IgD-negative memory B cell (primary cell): ENCODE measurements at regions not wholly inside any gene's neighbourhood (a gene's known extent, or its start where the extent isn't known, plus 50 kb on each side); places are given as distances from the start of the nearest gene placed in this dataset.
"Not testable (repeated sequence)": the region's sequence is repeated elsewhere in the genome, so short reads cannot be mapped to it uniquely, and the experiment has no call there.

Source experiments
- H3K27ac Mint-ChIP-seq, 3 donors: one replicate each; pipeline ENCODE4 v1.8.0; 2020 to 2022; ENCODE audit warnings: mild to moderate bottlenecking in 3 of 3, mixed read lengths in 3 of 3, moderate library complexity in 1 of 3
- H3K27me3 Mint-ChIP-seq: one replicate; pipeline ENCODE4 v1.8.0; 2021; ENCODE audit warnings: mixed read lengths
- H3K36me3 Mint-ChIP-seq: one replicate; pipeline ENCODE4 v1.8.0; 2020; ENCODE audit warnings: mild to moderate bottlenecking, mixed read lengths
- H3K4me1 Mint-ChIP-seq, 3 donors: one replicate each; pipeline ENCODE4 v1.8.0; 2020 to 2022; ENCODE audit warnings: mixed read lengths in 3 of 3, mild to moderate bottlenecking in 1 of 3
- H3K4me3 Mint-ChIP-seq, 4 donors: one replicate each; pipeline ENCODE4 v1.8.0; 2020 to 2022; ENCODE audit warnings: mild to moderate bottlenecking in 4 of 4, mixed read lengths in 4 of 4, moderate library complexity in 3 of 4
- H3K9me3 Mint-ChIP-seq, 3 donors: one replicate each; pipeline ENCODE4 v1.8.0; 2020 to 2021; ENCODE audit warnings: mixed read lengths in 3 of 3, mild to moderate bottlenecking in 1 of 3

DNA sequence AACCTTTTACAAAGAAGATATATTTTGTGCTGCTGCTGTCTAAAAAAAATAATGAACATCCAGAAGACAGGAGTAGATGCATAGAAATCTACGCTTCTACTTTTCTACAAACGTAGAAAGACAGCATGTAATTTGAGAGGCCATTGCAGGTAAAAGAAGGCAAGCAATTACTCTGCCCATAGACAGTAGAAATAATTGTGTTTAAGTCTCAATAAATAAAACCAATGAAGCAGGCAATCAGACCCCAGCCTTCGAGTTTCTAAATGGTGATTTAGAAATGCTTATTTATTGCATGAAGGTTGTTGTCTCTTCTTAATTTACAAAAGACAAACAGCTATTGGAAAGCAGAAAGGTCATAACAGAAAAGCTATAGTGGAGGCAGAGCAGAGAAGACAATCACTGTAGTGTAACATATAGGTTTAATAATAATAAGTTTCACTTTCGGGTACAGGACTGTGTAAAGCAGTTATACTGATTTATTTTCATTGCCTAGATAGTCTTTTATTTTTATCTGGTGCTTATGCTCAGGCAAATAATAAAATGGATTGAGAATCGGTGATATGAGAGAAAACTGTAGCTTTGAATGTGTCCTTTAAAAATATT, 123.0 kb upstream of the TACR3 start:
- Mint-ChIP-seq H3K9me3 (peaks cover 8 to 10% (median 9%) of the 10 kb centered on the region in 3 donors), H3K27ac (no peak overlapping the region), H3K27me3 (no peaks in the 10 kb centered on the region), H3K4me1 (no peaks in the 10 kb centered on the region), H3K36me3 (no peaks in the 10 kb centered on the region), H3K4me3 (no peak overlapping the region)

DNA sequence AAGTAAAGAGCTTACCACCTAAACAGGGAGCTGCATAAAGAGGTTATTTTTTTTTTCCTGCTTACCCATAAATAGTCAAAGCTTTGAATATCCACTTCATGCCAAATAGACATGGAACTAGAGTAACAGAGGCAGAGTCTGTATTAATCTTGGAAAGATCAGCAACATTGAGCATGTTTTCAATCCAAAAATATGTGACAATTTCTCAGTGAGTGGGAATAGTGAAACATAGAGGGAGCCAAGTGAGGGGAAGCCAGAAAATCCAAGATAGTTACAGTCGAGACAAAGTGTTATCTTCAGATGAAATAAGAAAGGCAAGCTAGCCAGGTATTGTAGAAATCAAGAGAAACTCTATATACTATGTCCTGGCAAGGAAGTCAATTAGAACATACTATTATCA, 122.3 kb upstream of the TACR3 start:
- H3K27me3 Mint-ChIP-seq: no peaks in the 10 kb centered on the region
- no peaks in the 10 kb centered on the region for H3K4me1 Mint-ChIP-seq
- H3K27ac Mint-ChIP-seq: no peak overlapping the region
- H3K9me3 Mint-ChIP-seq: peaks cover 4 to 10% (median 9%) of the 10 kb centered on the region in 3 donors
- no peaks in the 10 kb centered on the region for H3K36me3 Mint-ChIP-seq
- H3K4me3 Mint-ChIP-seq: no peak overlapping the region

DNA sequence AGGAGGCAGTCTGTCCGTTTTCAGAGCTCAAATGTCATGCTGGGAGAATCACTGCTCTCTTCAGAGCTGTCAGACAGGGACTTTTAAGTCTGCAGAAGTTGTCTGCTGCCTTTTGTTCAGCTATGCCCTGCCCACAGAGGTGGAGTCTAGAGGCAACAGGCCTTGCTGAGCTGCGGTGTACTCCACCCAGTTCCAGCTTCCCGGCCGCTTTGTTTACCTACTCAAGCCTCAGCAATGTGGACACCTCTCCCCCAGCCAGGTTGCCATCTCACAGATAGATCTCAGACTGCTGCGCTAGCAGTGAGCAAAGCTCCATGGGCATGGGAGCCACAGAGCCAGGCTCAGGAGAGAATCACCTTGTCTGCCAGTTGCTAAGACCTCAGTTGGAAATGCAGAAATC, 90.5 kb upstream of the TACR3 start:
- H3K4me3 Mint-ChIP-seq, H3K36me3 Mint-ChIP-seq, H3K27ac Mint-ChIP-seq, H3K4me1 Mint-ChIP-seq, H3K9me3 Mint-ChIP-seq, H3K27me3 Mint-ChIP-seq: not testable (repeated sequence)

DNA sequence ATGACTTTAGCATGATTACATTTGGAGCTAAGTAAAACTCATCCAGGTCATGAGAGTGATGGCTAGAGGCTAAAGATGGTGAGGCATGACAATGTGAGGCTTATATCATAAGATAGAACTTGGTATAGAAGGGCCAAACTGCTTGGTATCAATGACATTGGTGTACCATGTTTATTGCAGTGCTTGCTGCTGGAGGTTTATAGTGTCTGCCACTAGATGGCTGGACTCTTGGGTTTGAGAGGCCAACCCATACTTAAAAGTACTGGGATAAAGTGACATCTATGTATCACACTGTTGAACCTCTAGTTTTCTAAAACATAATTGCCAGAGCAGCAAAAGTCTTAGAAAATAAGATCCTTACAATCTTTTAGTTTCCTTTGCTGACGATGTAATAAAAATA, 83.0 kb upstream of the TACR3 start:
- Mint-ChIP-seq H3K36me3 (no peaks in the 10 kb centered on the region), H3K27ac (no peak overlapping the region), H3K4me3 (no peak overlapping the region), H3K27me3 (no peaks in the 10 kb centered on the region), H3K4me1 (no peaks in the 10 kb centered on the region), H3K9me3 (peaks cover 0 to 3% (median 0%) of the 10 kb centered on the region in 3 donors)

DNA sequence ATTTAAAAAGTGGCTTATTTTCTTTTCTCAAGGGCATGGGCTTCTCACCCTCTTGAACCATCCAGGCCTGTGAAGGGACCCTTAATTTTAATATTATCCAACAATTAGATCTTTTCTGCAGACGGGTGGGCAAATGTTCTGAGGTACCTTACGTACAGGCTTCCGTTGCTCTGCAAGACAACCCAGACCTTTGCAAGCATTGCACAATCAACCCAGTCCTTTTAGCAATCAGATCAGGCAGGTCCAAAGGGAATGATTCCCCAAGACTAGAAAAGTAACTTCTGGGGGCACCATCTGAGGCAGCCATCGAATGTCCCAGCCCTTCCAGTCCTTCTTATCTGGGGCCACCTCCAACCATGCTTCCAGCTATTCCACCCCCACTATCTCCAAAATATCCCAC, 67.3 kb upstream of the TACR3 start:
- no peak overlapping the region for H3K27ac Mint-ChIP-seq
- H3K36me3 Mint-ChIP-seq: peaks cover 1% of the 10 kb centered on the region
- H3K4me1 Mint-ChIP-seq: no peaks in the 10 kb centered on the region
- no peaks in the 10 kb centered on the region for H3K27me3 Mint-ChIP-seq
- H3K9me3 Mint-ChIP-seq: no peaks in the 10 kb centered on the region
- no peak overlapping the region for H3K4me3 Mint-ChIP-seq

DNA sequence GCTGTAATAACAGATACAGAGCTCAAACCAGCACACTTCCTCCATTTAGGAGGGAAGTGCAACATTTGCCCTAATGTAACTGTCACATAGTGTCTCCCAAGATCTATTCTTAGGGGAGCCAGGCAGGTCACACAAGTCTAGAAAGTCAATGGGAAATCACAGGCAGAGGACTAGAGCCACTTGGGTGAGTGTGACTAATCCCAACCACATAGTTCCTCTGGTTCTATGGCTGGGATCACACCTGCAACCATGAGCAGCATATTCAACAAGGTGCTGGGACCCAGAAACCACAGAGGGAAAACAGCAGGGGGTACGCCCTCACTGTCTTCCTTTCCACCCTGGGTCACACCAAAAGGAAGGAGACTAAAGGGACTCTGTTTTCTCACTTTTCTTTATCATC, 66.8 kb upstream of the TACR3 start:
- H3K9me3 Mint-ChIP-seq: no peaks in the 10 kb centered on the region
- H3K4me1 Mint-ChIP-seq: no peaks in the 10 kb centered on the region
- H3K36me3 Mint-ChIP-seq: peaks cover 1% of the 10 kb centered on the region
- no peaks in the 10 kb centered on the region for H3K27me3 Mint-ChIP-seq
- H3K27ac Mint-ChIP-seq: no peak overlapping the region
- H3K4me3 Mint-ChIP-seq: no peak overlapping the region

DNA sequence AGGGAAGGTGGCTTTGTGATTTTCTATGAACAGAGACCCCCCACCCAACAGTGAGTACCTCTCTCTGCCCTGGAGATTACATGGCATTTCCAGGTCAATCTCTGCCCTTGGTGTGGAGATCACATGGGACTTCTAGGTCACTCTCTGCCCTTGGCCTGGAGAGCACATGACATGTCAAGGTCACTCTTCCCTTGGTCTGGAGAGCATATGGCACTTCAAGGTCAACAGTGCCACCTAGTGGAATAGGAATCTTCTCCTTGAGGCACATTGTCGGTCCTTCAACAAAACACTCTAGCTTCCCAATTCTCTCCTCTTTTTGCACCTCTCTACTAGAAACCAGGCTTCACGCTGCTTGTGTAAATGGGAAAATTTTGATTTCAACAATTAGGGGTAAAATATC, 66.2 kb upstream of the TACR3 start:
- Mint-ChIP-seq H3K9me3 (no peaks in the 10 kb centered on the region), H3K4me3 (peak overlapping the region in 1 of 4 donors; percentile 17), H3K36me3 (peaks cover 1% of the 10 kb centered on the region)

DNA sequence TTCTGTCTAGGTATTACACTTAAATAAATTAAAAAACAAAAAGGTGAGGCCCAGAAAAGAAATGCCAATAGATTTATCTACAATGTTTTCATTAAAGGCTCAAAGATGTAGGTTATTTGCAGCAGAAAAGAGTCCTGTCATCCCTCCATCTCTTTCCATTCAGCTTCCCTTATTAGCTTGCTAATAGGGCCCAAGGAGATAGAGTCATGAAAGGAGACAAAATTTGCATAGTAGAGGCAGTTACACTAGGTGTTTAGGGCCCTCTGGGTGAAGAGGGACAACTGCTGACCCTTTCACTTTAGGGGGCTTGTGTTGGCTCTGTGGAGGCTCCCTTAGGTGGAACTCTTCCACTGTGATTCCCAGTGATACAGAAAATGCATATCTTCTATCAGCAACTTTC, 58.4 kb upstream of the TACR3 start:
- Mint-ChIP-seq H3K27ac (no peak overlapping the region), H3K9me3 (no peaks in the 10 kb centered on the region), H3K4me3 (no peak overlapping the region), H3K4me1 (no peaks in the 10 kb centered on the region), H3K27me3 (no peaks in the 10 kb centered on the region), H3K36me3 (no peaks in the 10 kb centered on the region)

More for the DNA sequence above, 66.2 kb upstream of the TACR3 start:
- H3K27me3 Mint-ChIP-seq: no peaks in the 10 kb centered on the region
- H3K4me1 Mint-ChIP-seq: no peaks in the 10 kb centered on the region
- no peak overlapping the region for H3K27ac Mint-ChIP-seq

DNA sequence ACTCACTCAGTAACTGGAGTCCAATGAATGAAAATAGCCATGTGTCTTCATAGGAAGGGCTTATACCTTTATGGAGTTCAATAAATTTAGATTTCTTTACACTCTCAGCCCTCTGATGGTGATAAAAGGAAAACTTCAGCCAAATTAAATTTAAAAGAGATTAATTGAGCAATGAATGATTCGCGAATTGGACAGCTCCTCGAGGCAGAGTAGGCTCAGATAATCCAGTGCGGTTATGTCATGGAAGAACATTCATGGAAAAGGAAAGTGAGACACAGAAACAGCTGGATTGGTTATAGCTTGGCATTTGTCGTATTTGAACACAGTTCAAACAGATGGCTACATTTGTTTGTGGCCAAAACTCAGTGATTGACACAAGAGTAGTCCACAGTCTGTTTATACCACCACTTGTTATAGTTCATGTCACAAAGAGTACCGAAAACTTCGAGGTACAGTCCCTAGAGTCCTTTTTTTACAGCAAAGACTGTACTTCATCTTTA, 54.6 kb upstream of the TACR3 start:
- no peaks in the 10 kb centered on the region for H3K4me1 Mint-ChIP-seq
- no peaks in the 10 kb centered on the region for H3K9me3 Mint-ChIP-seq
- no peak overlapping the region for H3K27ac Mint-ChIP-seq
- H3K36me3 Mint-ChIP-seq: no peaks in the 10 kb centered on the region
- no peak overlapping the region for H3K4me3 Mint-ChIP-seq
- no peaks in the 10 kb centered on the region for H3K27me3 Mint-ChIP-seq

DNA sequence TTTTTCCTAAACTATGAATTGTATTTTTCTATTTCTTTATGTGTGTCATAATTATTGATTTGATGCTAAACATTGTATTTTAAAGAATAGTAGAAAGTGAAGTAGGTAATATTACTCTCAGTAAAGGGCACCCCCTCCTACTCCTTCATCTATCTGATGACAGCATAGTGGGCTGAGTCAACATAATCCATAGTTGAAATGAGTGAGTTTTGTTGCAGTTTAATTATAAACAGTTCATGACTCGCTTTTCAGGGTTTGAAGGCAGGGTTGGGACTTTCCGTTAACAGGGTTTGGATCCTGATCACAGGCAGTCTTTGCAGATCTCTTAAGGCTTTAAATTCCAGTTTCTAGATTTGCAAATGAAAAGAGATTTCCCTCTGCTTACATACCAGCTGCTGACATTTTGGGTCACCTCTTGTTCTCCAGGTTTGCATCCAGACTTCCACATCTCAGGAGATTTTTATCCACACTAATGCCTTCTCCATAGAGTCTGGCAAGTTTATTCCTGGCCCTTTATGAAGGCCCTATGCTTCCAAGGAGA, 54.0 kb upstream of the TACR3 start:
- Mint-ChIP-seq H3K27me3 (no peaks in the 10 kb centered on the region), H3K4me1 (no peaks in the 10 kb centered on the region), H3K9me3 (no peaks in the 10 kb centered on the region), H3K27ac (no peak overlapping the region), H3K36me3 (no peaks in the 10 kb centered on the region), H3K4me3 (no peak overlapping the region)
